B cell (primary cell): ENCODE measurements at regions not wholly inside any gene's neighbourhood (a gene's known extent, or its start where the extent isn't known, plus 50 kb on each side); places are given as distances from the start of the nearest gene placed in this dataset.

Experiments used
- ATAC-seq: fragments of 200-7000 bp; cut with Tn5 transposase; one replicate; pipeline ENCODE4 v1.10.0; 2021; ENCODE audit warnings: low read depth, mild to moderate bottlenecking, moderate number of reproducible peaks, moderate library complexity
- CTCF ChIA-PET: fragments of 350-600 bp; sonication (Branson Sonifier 250); formaldehyde crosslinking; loops from one replicate; lab custom pipeline; 2021; ENCODE audit warnings: antibody characterized with exemption, inconsistent platforms; lab: Charles Lee
- POLR2A ChIA-PET: fragments of 350-600 bp; sonication (Branson Sonifier 250); formaldehyde crosslinking; loops from one replicate; lab custom pipeline; 2021; ENCODE audit warnings: antibody characterized with exemption; lab: Charles Lee
- DNase-seq: peaks from one replicate; pipeline ENCODE4 v3.0.0; 2013
- H2AFZ ChIP-seq: 2 replicates; pipeline ENCODE4 v1.6.1; 2012; ENCODE audit warnings: mild to moderate bottlenecking, low read depth, low read length; ENCODE audit not compliant: insufficient read depth, poor library complexity, severe bottlenecking
- H3K27ac ChIP-seq, 2 donors: 1 replicate in 1 of 2; 2 replicates in 1 of 2; pipeline ENCODE4 v1.5.1; 2012 to 2013; ENCODE audit warnings: low read length in 2 of 2, mild to moderate bottlenecking in 2 of 2, moderate library complexity in 1 of 2
- H3K27me3 ChIP-seq, 4 experiments: fragments of 200-600 bp in 1 of 4; sonication (generic) in 1 of 4; replicated peaks in 1 of 4; 1 replicate in 2 of 4; 2 replicates in 2 of 4; pipeline versions ENCODE4 v1.6.1 to v1.7.0; 2013 to 2016; ENCODE audit warnings: low read length in 3 of 4, mild to moderate bottlenecking in 2 of 4, mixed read lengths in 1 of 4, moderate library complexity in 1 of 4; ENCODE audit not compliant: insufficient read depth in 4 of 4, control insufficient read depth in 3 of 4; ENCODE audit errors: control extremely low read depth in 1 of 4
- H3K36me3 ChIP-seq, 2 experiments: replicated peaks in 1 of 2; 1 replicate in 1 of 2; 2 replicates in 1 of 2; pipeline versions ENCODE4 v1.6.1 to v1.7.1; 2013; ENCODE audit warnings: low read length in 1 of 2; ENCODE audit not compliant: insufficient read depth in 2 of 2, control insufficient read depth in 1 of 2; ENCODE audit errors: control extremely low read depth in 1 of 2, extremely low read depth in 1 of 2
- H3K4me1 ChIP-seq, 2 donors: fragments of 200-600 bp in 1 of 2; sonication (generic) in 1 of 2; 1 replicate in 1 of 2; 2 replicates in 1 of 2; pipeline versions ENCODE4 v1.5.1 to v1.6.1; 2013 to 2017; ENCODE audit warnings: low read length in 2 of 2; ENCODE audit not compliant: control insufficient read depth in 2 of 2, insufficient read depth in 2 of 2
- H3K4me2 ChIP-seq: replicated peaks from 2 replicates; pipeline ENCODE3; 2012; ENCODE audit warnings: mild to moderate bottlenecking, low read depth, low read length; ENCODE audit not compliant: poor library complexity, severe bottlenecking
- H3K4me3 ChIP-seq, 5 experiments: fragments of 200-600 bp in 1 of 5; sonication (generic) in 1 of 5; 1 replicate in 3 of 5; 2 replicates in 2 of 5; pipeline versions ENCODE4 v1.5.1 to v1.7.0; 2011 to 2016; ENCODE audit warnings: low read length in 4 of 5, mild to moderate bottlenecking in 4 of 5, low read depth in 2 of 5, control low read depth in 1 of 5, moderate library complexity in 1 of 5; ENCODE audit not compliant: insufficient read depth in 1 of 5; ENCODE audit errors: control extremely low read depth in 1 of 5, extremely low read depth in 1 of 5
- H3K79me2 ChIP-seq: fragments of 200-600 bp; sonication (generic); one replicate; pipeline ENCODE4 v1.6.0; 2016; ENCODE audit warnings: low read length; ENCODE audit not compliant: control insufficient read depth, insufficient read depth
- H3K9ac ChIP-seq: fragments of 200-600 bp; sonication (generic); 2 replicates; pipeline ENCODE4 v1.6.1; 2017; ENCODE audit warnings: mild to moderate bottlenecking, low read length, moderate library complexity
- H3K9me3 ChIP-seq, 3 donors: one replicate each; pipeline versions ENCODE4 v1.6.1 to v1.7.1; 2013; ENCODE audit warnings: low read length in 2 of 3; ENCODE audit not compliant: control insufficient read depth in 2 of 3, insufficient read depth in 1 of 3; ENCODE audit errors: control extremely low read depth in 1 of 3
- H4K20me1 ChIP-seq: 2 replicates; pipeline ENCODE4 v1.6.0; 2012; ENCODE audit warnings: mild to moderate bottlenecking, low read length; ENCODE audit not compliant: insufficient read depth, control insufficient read depth, poor library complexity, severe bottlenecking
- H3K27ac Mint-ChIP-seq: one replicate; pipeline ENCODE4 v1.8.0; 2021; ENCODE audit warnings: mixed read lengths
- H3K27me3 Mint-ChIP-seq: one replicate; pipeline ENCODE4 v1.8.0; 2021; ENCODE audit warnings: mixed read lengths
- H3K4me1 Mint-ChIP-seq: one replicate; pipeline ENCODE4 v1.8.0; 2021; ENCODE audit warnings: mixed read lengths
- H3K4me3 Mint-ChIP-seq: one replicate; pipeline ENCODE4 v1.8.0; 2021; ENCODE audit warnings: mixed read lengths
- H3K9me3 Mint-ChIP-seq: one replicate; pipeline ENCODE4 v1.8.0; 2022; ENCODE audit warnings: mixed read lengths; ENCODE audit not compliant: insufficient read depth
- CTCF ChIP-seq: fragments of 200-600 bp; IDR thresholded peaks from one replicate; pipeline ENCODE4 v1.8.0; 2022; ENCODE audit warnings: antibody characterized with exemption, mild to moderate bottlenecking
- EZH2 ChIP-seq: IDR thresholded peaks from 2 replicates; pipeline ENCODE4 v1.6.1; 2012; ENCODE audit warnings: borderline replicate concordance, low read depth, mild to moderate bottlenecking, moderate library complexity, low read length; ENCODE audit not compliant: insufficient read depth, poor library complexity, severe bottlenecking
- WGBS: methylation state at CpG from one replicate; pipeline ENCODE4 v1.1.5; 2013; ENCODE audit warnings: missing lambda C conversion rate; ENCODE audit not compliant: insufficient coverage; 5-methylcytosine and 5-hydroxymethylcytosine counted together
- intact Hi-C: fragments of 100-400 bp; cut with micrococcal nuclease; formaldehyde crosslinking; loops from one replicate; pipeline ENCODE4 v1.10.0; 2022

- no peak overlapping the region for H2AFZ ChIP-seq
- no peaks in the 10 kb centered on the region for H3K27me3 Mint-ChIP-seq
- H3K36me3 ChIP-seq = no peaks in the 10 kb centered on the region
- no peak overlapping the region for H3K27ac Mint-ChIP-seq
- H3K9me3 ChIP-seq = no peaks in the 10 kb centered on the region
- H4K20me1 ChIP-seq = no peaks in the 10 kb centered on the region
- no peaks in the 10 kb centered on the region for H3K9me3 Mint-ChIP-seq
- TF ChIP-seq EZH2 (no peak), CTCF (no peak)
- no peak overlapping the region for H3K9ac ChIP-seq
- H3K4me3 Mint-ChIP-seq = no peak overlapping the region
- ChIA-PET CTCF (no interaction called here), POLR2A (no interaction called here)
- no peak overlapping the region for H3K4me3 ChIP-seq
- no peaks in the 10 kb centered on the region for H3K79me2 ChIP-seq
- H3K4me1 ChIP-seq = no peaks in the 10 kb centered on the region
- DNase-seq (no peak), ATAC-seq (no peak)
- 100% methylated on average over 2 of the region's 5 CpGs for WGBS
- no peaks in the 10 kb centered on the region for H3K27me3 ChIP-seq
- H3K4me1 Mint-ChIP-seq = peaks cover 4% of the 10 kb centered on the region
- H3K4me2 ChIP-seq = no peak overlapping the region
- intact Hi-C loops = no loop called here
- no peak overlapping the region for H3K27ac ChIP-seq
Measured at GRCh38 chr4:56197387-56197786, 189.9 kb downstream of the AASDH start.

- Histone ChIP-seq H3K4me1 (no peaks in the 10 kb centered on the region), H3K79me2 (no peaks in the 10 kb centered on the region), H3K27ac (no peak overlapping the region), H4K20me1 (no peaks in the 10 kb centered on the region), H3K9ac (no peak overlapping the region), H3K27me3 (no peaks in the 10 kb centered on the region), H2AFZ (no peak overlapping the region), H3K4me2 (no peak overlapping the region), H3K4me3 (no peak overlapping the region), H3K36me3 (no peaks in the 10 kb centered on the region), H3K9me3 (peaks cover 0 to 3% (median 0%) of the 10 kb centered on the region in 3 donors)
- Mint-ChIP-seq H3K27me3 (no peaks in the 10 kb centered on the region), H3K27ac (no peak overlapping the region), H3K4me1 (peaks cover 4% of the 10 kb centered on the region), H3K4me3 (no peak overlapping the region), H3K9me3 (peaks cover 2% of the 10 kb centered on the region)
- intact Hi-C loops = no loop called here
- ChIA-PET POLR2A (no interaction called here), CTCF (no interaction called here)
- no peak for TF ChIP-seq EZH2
- no peak for TF ChIP-seq CTCF
- WGBS = no CpG with 5 or more reads among the region's 4 CpGs
- no peak for ATAC-seq
- no peak for DNase-seq
Measured at GRCh38 chr4:56195025-56195424, 192.3 kb downstream of the AASDH start.
